ENCODE measurements at regions not wholly inside any gene's neighbourhood (a gene's known extent, or its start where the extent isn't known, plus 50 kb on each side); places are given as distances from the start of the nearest gene placed in this dataset.
A peak's percentile ranks its signal among the peaks of the same experiment; 100 is the strongest.

DNA sequence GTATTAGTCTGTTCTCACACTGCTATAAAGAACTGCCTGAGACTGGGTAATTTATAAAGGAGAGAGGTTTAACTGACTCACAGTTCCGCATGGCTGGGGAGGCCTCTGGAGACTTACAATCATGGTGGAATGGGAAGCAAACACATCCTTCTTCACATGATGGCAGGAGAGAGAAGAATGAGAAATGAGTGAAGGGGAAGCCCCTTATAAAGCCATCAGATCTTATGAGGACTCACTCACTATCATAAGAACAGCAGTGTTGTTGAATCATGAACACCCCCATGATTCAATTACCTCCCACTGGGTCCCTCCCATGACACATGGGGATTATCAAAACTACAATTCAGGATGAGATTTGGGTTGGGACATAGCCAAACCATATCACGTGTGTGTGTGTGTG lies 1764.4 kb upstream of the SEL1L start:
- DNase-seq (ENCODE audit: low read depth): peak; percentile 8

GRCh38 chr14:83300476-83301064 lies 1766.9 kb upstream of the SEL1L start:
- DNase-seq (ENCODE audit: low read depth): peak; percentile 55

DNA sequence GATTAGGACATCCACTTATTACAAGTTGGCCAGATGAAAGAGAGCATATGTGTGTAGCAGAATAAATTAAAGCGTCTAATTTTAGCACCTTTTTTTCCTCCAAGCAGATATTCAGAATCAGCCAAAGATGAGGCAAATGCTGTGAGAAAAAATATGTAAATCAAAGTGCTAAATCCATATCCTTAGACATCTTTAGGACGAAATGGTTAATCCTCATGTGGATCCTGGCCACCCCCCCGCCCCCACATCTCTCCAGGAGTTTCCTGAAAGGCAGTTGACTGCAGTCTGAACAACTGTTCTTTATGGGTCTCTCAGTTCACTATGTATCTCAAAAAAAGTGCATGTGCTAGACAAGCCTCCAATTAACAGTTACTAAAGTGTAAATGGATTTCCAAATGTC lies 1768.1 kb upstream of the SEL1L start:
- DNase-seq (ENCODE audit: low read depth): no peak

DNA sequence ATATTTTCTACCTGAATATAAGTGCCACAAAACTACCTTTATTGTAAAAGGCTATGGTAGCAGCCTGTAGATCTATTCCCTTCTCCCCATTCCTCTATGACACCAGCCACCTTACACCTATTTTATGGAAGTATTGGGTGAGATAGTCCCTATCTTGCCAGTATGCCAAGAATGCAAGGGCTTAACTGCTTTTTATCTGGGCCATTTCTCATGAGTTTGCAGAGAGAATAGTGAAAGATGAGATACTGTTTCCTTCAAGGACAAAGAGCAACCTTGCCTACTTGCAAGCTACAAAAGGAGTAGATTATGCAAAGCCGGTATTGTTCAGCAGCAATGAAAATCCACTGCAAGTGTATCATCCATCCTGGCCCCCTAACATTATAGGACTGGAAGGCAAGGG lies 1775.6 kb upstream of the SEL1L start:
- no peak for DNase-seq (ENCODE audit: low read depth)

DNA sequence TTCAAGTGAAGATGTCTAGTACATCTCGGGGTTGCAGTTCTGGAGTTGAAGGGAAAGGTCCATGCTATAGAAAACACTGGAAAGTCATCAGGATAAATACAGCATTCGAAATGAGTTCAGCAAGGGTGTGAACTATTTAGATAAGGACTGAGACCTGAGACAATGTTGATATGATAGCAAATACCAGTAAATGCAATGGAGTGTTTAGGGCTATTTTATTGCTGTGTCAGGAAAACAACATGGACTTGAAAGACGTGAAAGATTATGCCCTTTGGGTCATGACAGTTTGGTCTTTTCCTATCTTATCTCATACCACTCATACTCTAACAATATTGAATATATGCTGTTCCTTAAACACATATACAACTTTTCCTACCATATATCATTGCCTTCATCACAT lies 1776.2 kb upstream of the SEL1L start:
- no peak for DNase-seq (ENCODE audit: low read depth)

DNA sequence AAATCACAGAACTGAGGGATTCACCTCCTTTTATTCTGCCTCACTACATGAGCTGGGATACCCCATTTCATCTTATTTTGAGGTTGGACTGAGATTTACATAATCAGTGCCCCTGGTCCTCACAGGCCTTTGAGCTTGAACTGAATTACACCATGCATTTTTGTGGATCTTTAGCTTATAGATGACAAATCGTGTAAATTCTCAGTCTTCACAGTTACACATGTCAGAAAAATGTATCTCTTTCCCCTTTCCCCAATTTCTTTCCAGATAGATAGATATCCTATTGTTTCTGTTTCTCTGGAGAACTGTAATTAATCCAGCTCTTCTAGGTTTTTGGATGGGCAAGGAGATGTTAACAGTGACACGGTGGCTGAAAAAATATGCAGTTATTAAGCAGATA lies 1778.9 kb upstream of the SEL1L start:
- peak; percentile 10 for DNase-seq (ENCODE audit: low read depth)

GRCh38 chr14:83314764-83315163 lies 1781.1 kb upstream of the SEL1L start:
- no peak for DNase-seq (ENCODE audit: low read depth)

- no peak for DNase-seq (ENCODE audit: low read depth)
Measured at GRCh38 chr14:83316356-83316755, 1782.7 kb upstream of the SEL1L start.

DNA sequence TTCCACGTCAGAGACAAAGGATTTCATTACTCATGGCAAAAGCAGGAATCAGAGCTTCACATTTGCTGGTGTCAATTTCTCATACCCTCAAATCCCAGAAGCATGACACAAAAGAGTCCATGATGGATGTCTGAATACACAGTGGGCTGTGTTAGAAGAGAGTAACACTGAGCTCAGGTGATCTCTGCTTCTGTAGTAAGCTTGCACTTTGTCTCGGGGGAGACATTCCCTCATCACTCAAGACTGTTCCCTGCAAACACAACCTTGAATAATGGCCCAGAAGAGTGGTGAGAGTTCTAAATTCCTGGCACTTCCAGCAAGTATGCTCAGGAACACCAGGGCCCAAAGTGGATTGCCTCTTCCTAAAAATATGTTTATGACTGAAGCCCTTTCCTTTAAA lies 1787.2 kb upstream of the SEL1L start:
- DNase-seq (ENCODE audit: low read depth): no peak

DNA sequence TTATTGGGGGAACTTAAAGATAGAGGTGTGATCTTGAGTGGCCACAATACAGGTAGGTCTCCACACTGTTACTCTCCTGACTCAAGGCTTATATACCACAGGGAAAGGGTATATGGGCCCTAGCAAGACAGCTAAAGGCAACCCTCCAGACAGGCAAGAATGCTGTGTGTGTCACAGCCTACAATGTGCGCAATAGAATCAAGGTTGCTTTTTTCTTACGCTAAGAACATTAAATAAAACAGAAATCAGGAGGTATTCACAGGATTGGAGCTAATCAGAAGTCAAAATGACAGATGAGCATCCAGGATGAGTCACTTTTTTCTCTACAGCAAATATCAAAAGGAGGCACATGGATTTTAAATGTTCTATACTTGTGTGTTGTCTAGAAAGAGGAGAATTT lies 1797.9 kb upstream of the SEL1L start:
- DNase-seq (ENCODE audit: low read depth): no peak

GRCh38 chr14:83342590-83342989 lies 1808.9 kb upstream of the SEL1L start:
- no peak for DNase-seq (ENCODE audit: low read depth)

GRCh38 chr14:83347874-83348273 lies 1814.2 kb upstream of the SEL1L start:
- DNase-seq (ENCODE audit: low read depth): peak; percentile 55

DNA sequence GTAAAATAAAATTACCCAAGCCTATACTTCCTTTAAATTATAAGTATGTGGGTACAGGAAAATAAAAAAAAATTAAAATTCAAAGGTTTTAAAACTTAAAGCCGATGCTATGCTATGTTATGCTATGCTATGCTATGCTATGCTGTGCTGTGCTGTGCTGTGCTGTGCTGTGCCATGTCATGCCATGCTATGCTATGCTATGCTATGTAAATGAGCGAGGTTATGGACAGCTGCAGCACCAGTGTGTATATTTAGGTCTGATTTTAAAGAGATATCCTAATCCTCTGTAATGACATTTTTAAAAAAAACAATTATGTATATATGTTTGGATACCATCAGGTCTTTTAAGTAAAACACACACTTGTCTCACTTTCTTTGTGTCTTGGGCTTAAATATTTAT lies 1822.0 kb upstream of the SEL1L start:
- DNase-seq (ENCODE audit: low read depth): no peak

DNA sequence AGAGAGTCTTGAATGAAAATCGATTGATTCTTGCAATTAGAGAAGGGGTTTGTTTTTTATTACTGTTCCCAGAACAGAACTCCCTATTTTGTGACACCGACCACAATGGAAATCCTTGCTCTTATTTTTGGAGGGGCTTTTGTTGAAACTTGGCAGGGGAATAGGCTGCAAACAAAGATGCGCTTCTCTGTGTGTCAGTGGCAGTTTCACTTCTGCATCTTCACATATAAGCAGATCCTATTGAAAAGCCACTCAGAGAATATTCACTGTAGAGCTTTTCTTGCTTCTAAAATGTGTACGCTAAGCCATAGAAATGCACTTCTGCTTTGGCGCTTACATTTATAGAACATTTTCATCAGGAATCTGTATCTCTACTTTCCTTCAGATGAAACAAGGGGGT lies 1822.4 kb upstream of the SEL1L start:
- no peak for DNase-seq (ENCODE audit: low read depth)

DNA sequence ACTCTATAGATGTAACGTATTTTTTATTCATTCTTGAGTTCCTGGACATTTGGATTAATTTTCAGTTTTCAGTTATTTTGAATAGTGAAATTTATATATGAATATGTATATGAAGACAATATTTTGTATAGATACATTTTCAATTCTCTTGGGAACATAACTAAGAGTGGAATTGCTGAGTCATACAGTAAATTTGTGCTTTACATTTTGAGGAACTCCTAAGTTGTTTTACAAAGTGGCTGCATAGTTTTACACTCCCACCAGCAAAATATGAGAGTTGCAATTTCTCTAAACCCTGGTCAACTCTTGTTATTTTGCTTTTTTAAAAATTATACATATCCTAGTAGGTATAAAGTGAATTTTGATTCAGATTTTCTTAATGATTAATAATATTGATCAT lies 1838.6 kb upstream of the SEL1L start:
- peak; percentile 26 for DNase-seq (ENCODE audit: low read depth)

DNA sequence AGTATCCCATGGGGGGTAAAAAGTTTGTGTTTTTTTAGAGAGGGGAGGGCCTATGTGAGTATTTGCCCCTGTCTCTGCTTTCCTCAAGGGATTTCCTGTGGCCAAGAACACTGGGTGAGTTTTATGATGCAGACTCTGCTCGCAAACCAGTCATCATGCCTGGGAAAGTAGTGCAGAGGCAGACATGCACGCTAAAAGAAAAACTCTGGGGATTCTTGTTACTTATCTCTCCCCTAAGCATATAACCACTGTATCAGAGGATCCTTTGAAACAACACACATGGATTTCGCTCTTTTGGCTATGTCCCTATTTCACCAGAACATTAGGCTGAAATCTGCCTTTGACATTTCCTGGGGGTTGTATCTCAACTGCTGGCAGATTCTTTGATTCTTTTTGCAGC lies 1845.8 kb upstream of the SEL1L start:
- DNase-seq (ENCODE audit: low read depth): peak; percentile 1

GRCh38 chr14:83384253-83384652 lies 1850.6 kb upstream of the SEL1L start:
- DNase-seq (ENCODE audit: low read depth): no peak

DNA sequence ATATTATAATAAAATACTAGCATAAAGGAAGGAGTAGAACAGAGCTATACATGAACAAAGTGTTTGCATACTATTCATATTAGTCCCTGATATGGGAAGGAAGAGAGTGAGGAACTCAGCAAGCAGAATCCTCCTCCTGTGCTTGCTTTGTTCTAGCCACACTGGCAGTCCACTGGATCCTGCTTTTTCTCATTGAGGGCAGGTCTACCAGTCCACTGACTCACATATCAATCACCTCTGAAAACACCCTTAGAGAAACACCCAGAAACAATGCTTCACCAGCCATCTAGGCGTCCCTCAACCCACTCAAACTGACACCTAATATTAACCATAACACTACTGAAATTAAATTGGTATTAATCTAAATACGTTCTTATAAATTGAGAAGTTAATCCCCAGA lies 1861.7 kb upstream of the SEL1L start:
- no peak for DNase-seq (ENCODE audit: low read depth)

DNA sequence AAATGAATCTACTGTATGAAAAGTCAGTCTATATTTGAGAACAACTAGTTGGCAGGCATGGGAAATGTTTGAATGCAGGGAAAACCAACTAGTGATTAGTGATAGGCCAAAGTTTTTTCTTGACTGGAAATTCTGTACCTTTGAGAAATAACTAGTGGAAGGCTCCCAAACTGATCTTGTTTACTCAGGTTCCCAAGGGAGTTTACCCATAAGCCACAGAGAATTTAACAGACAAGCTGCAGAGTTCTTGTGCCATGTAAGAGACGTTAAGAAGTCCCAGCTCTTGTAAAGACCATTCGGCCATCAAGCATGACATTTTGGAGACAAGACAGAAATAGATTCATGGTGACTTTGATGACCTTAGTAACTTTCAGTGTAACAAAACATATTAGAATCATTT lies 1882.8 kb upstream of the SEL1L start:
- DNase-seq (ENCODE audit: low read depth): no peak

GRCh38 chr14:83419420-83419819 lies 1885.8 kb upstream of the SEL1L start:
- no peak for DNase-seq (ENCODE audit: low read depth)

GRCh38 chr14:83421711-83422110 lies 1888.1 kb upstream of the SEL1L start:
- DNase-seq (ENCODE audit: low read depth): no peak

DNA sequence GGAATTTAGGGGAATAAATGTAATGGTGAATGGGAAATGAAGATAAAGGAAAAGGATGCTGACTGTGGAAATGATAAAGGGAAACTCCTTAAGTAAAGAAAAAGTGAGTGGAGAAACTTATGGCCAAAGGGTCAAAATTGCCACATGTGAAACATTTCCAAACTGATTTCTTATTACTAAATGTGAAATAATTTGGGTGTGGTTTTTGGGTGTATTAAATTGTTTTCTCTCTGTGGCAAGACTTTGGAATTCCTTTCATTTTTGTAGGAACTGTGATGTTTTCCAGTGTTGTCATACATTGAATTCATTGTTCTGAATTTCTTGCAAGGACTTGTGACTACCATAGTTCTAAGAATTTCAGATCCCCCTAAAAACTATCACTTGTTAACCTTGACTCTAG lies 1891.5 kb upstream of the SEL1L start:
- DNase-seq (ENCODE audit: low read depth): peak; percentile 80

GRCh38 chr14:83425706-83426105 lies 1892.1 kb upstream of the SEL1L start:
- peak; percentile 7 for DNase-seq (ENCODE audit: low read depth)

GRCh38 chr14:83433618-83434017 lies 1900.0 kb upstream of the SEL1L start:
- peak; percentile 49 for DNase-seq (ENCODE audit: low read depth)

GRCh38 chr14:83441801-83442200 lies 1908.1 kb upstream of the SEL1L start:
- peak; percentile 11 for DNase-seq (ENCODE audit: low read depth)

All from iris pigment epithelial cell (primary cell).